ENCODE measurements at regions not wholly inside any gene's neighbourhood (a gene's known extent, or its start where the extent isn't known, plus 50 kb on each side); places are given as distances from the start of the nearest gene placed in this dataset.

- TF ChIP-seq POLR2A (IDR thresholded peaks at IDR 0.05; ENCODE audit: low read depth, low read length): no peak
- no peak for TF ChIP-seq POLR2AphosphoS5 (IDR thresholded peaks at IDR 0.05; ENCODE audit: low read depth, low read length)
Observed at GRCh38 chr5:125679522-125679921, 743.7 kb upstream of the GRAMD2B start.

All from GM12892 (cell line).